ENCODE measurements at regions not wholly inside any gene's neighbourhood (a gene's known extent, or its start where the extent isn't known, plus 50 kb on each side); places are given as distances from the start of the nearest gene placed in this dataset.

DNA sequence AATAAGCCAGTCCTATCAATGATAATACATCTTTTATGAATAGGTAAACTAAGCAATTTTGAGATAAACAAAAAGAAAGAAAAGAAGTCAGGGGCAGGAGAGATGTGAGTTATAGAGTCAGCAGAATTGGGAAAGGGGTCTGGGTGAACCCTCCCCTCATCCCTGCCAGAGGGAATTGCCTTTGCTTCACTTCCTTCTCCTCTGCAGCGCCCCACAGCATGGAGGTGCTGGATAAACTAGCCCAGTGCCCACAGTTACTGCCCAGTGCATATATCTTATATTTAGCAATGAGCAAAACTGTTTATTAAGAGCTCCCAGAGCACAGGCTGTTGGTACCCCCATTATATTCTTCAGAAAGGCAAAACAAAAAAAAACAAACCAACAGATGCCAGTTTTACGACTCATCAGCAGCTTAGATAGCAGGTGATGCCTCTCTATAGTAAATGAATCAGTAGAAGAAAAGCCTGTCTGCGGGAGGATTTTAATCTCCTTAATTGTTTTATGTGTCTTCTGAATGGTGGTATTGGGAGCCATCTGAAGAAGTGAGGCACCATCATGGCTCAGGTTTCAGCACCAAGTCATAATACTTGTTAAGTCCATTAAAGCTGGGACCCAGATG is 419.2 kb downstream of the EPM2A start:
- no peaks in the 10 kb centered on the region for H3K4me1 ChIP-seq (ENCODE audit: insufficient read depth, low read length)
- TF ChIP-seq EZH2 (IDR thresholded peaks at IDR 0.05; ENCODE audit: low read length, unreplicated experiment) (no peak), EZH2phosphoT487 (IDR thresholded peaks at IDR 0.05; ENCODE audit: borderline replicate concordance, low read length) (no peak)
- TF ChIP-seq, protein P1, sequence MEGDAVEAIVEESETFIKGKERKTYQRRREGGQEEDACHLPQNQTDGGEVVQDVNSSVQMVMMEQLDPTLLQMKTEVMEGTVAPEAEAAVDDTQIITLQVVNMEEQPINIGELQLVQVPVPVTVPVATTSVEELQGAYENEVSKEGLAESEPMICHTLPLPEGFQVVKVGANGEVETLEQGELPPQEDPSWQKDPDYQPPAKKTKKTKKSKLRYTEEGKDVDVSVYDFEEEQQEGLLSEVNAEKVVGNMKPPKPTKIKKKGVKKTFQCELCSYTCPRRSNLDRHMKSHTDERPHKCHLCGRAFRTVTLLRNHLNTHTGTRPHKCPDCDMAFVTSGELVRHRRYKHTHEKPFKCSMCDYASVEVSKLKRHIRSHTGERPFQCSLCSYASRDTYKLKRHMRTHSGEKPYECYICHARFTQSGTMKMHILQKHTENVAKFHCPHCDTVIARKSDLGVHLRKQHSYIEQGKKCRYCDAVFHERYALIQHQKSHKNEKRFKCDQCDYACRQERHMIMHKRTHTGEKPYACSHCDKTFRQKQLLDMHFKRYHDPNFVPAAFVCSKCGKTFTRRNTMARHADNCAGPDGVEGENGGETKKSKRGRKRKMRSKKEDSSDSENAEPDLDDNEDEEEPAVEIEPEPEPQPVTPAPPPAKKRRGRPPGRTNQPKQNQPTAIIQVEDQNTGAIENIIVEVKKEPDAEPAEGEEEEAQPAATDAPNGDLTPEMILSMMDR (conservative IDR thresholded peaks at IDR 0.05; ENCODE audit: low read depth, low read length), result no peak
- no peak overlapping the region for H3K4me3 ChIP-seq (ENCODE audit: low read length)
- BruUV-seq (replicated peaks), result no TSS peak
- H3K79me2 ChIP-seq (ENCODE audit: low read length), result no peaks in the 10 kb centered on the region
- H4K20me1 ChIP-seq (ENCODE audit: low read length), result no peaks in the 10 kb centered on the region
- ATAC-seq (no peak), DNase-seq (no peak)
- no peak overlapping the region for H3K4me2 ChIP-seq (ENCODE audit: low read length)
- H3K9me2 ChIP-seq (replicated peaks; ENCODE audit: low read length), result no peaks in the 10 kb centered on the region
- no peak overlapping the region for H2AFZ ChIP-seq (ENCODE audit: low read length)
- POLR2A ChIA-PET (ENCODE audit: unreplicated experiment), result no interaction called here
- no peaks in the 10 kb centered on the region for H3F3A ChIP-seq (ENCODE audit: low read length, unreplicated experiment)
- CTCF ChIA-PET, result no interaction called here
- no peak overlapping the region for H3K27ac ChIP-seq (ENCODE audit: low read length)
- H3K9me3 ChIP-seq (ENCODE audit: low read length), result no peaks in the 10 kb centered on the region
- intact Hi-C loops (cut with micrococcal nuclease), result no loop called here
- no peaks in the 10 kb centered on the region for H3K36me3 ChIP-seq (ENCODE audit: low read depth, low read length)
- no peaks in the 10 kb centered on the region for H3K27me3 ChIP-seq (ENCODE audit: low read length)
- no peak overlapping the region for H3K9ac ChIP-seq (ENCODE audit: low read length)

DNA sequence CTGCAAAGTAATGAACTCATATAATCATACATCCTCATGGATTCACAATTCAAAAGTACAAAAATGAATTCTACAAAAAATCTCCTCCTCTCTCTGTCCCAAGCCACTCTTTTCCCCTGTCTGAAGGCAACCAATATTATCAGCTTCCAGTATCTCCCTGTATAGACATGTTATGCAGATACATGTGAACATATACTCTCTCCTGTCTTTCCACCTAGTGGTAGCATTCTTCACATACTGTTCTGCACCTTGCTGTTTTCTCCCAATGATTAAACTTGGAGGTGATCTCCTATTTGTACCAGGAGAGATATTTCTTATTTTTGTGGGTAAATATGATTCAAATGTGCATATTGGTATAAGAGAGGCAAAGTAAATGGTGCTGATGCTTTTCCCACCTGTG is 416.4 kb downstream of the EPM2A start:
- ChIA-PET CTCF (no interaction called here), POLR2A (ENCODE audit: unreplicated experiment) (no interaction called here)
- no peaks in the 10 kb centered on the region for H3K4me1 ChIP-seq (ENCODE audit: insufficient read depth, low read length)
- no peaks in the 10 kb centered on the region for H3K27me3 ChIP-seq (ENCODE audit: low read length)
- no peaks in the 10 kb centered on the region for H4K20me1 ChIP-seq (ENCODE audit: low read length)
- DNase-seq (no peak), ATAC-seq (no peak)
- intact Hi-C loops (cut with micrococcal nuclease), result no loop called here
- H2AFZ ChIP-seq (ENCODE audit: low read length), result no peak overlapping the region
- no peak overlapping the region for H3K9ac ChIP-seq (ENCODE audit: low read length)
- TF ChIP-seq, protein P1 (conservative IDR thresholded peaks at IDR 0.05; ENCODE audit: low read depth, low read length), result no peak; the same call in 1 of the 2 replicates
- no peaks in the 10 kb centered on the region for H3K9me2 ChIP-seq (replicated peaks; ENCODE audit: low read length)
- no peak overlapping the region for H3K4me3 ChIP-seq (ENCODE audit: low read length)
- H3K9me3 ChIP-seq (ENCODE audit: low read length), result no peaks in the 10 kb centered on the region
- H3K4me2 ChIP-seq (ENCODE audit: low read length), result no peak overlapping the region
- no TSS peak for BruUV-seq (replicated peaks)
- no peaks in the 10 kb centered on the region for H3K79me2 ChIP-seq (ENCODE audit: low read length)
- no peak overlapping the region for H3K27ac ChIP-seq (ENCODE audit: low read length)
- H3K36me3 ChIP-seq (ENCODE audit: low read depth, low read length), result no peaks in the 10 kb centered on the region
- no peaks in the 10 kb centered on the region for H3F3A ChIP-seq (ENCODE audit: low read length, unreplicated experiment)

DNA sequence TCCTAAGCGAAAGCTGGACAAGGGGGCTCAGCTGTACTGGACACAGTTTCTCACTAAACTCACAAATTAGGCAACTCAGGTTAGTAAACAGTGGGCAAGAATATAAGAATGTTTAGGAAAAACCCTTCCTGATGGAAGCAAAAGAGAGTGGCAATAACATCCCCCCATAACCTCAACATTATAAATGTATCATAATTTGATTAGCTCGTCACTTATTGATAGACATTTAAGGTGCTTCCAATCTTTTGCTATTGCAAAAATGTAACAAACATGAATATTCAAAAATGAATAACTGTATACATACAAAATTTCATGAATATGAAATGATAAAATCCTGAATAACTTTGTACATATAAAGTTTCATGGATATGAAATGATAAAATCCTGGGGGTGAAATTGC is 415.7 kb downstream of the EPM2A start:
- Histone ChIP-seq H3K36me3 (ENCODE audit: low read depth, low read length) (no peaks in the 10 kb centered on the region), H3K4me1 (ENCODE audit: insufficient read depth, low read length) (no peaks in the 10 kb centered on the region), H2AFZ (ENCODE audit: low read length) (no peak overlapping the region), H3K9me3 (ENCODE audit: low read length) (no peaks in the 10 kb centered on the region), H3K27ac (ENCODE audit: low read length) (no peak overlapping the region), H3K9ac (ENCODE audit: low read length) (no peak overlapping the region), H3K4me2 (ENCODE audit: low read length) (no peak overlapping the region), H3K4me3 (ENCODE audit: low read length) (no peak overlapping the region), H4K20me1 (ENCODE audit: low read length) (no peaks in the 10 kb centered on the region), H3K9me2 (replicated peaks; ENCODE audit: low read length) (no peaks in the 10 kb centered on the region), H3F3A (ENCODE audit: low read length, unreplicated experiment) (no peaks in the 10 kb centered on the region), H3K27me3 (ENCODE audit: low read length) (no peaks in the 10 kb centered on the region), H3K79me2 (ENCODE audit: low read length) (no peaks in the 10 kb centered on the region)
- no peak for ATAC-seq
- ChIA-PET CTCF (interaction anchor here (0.6 kb wide), 1 partner anchor 319 kb away, joined by 3 read pairs; no protein-coding TSS in a partner anchor), POLR2A (ENCODE audit: unreplicated experiment) (no interaction called here)
- intact Hi-C loops (cut with micrococcal nuclease), result no loop called here
- BruUV-seq (replicated peaks), result no TSS peak
- no peak for DNase-seq
- TF ChIP-seq, protein P1 (conservative IDR thresholded peaks at IDR 0.05; ENCODE audit: low read depth, low read length), result no peak
- no peak for TF ChIP-seq EZH2 (IDR thresholded peaks at IDR 0.05; ENCODE audit: low read length, unreplicated experiment)
- TF ChIP-seq EZH2phosphoT487 (IDR thresholded peaks at IDR 0.05; ENCODE audit: borderline replicate concordance, low read length), result no peak

Data from PC-3 (cell line).